H9 (cell line): ENCODE measurements at regions not wholly inside any gene's neighbourhood (a gene's known extent, or its start where the extent isn't known, plus 50 kb on each side); places are given as distances from the start of the nearest gene placed in this dataset.

ENCODE experiments used
- DNase-seq: peaks from one replicate; pipeline ENCODE4 v3.0.0-alpha.2; 2017
- H2AFZ ChIP-seq: one replicate; pipeline ENCODE4 v1.6.1; 2013; ENCODE audit warnings: mild to moderate bottlenecking, low read length, control low read depth, moderate library complexity
- H2AK5ac ChIP-seq: 2 replicates; pipeline ENCODE4 v1.6.1; 2013; ENCODE audit warnings: low read length, control low read depth, mixed read lengths; ENCODE audit not compliant: insufficient read length
- H2BK120ac ChIP-seq: one replicate; pipeline ENCODE4 v1.6.1; 2013; ENCODE audit warnings: low read depth, mild to moderate bottlenecking, low read length, control low read depth, inconsistent platforms; ENCODE audit not compliant: poor library complexity, severe bottlenecking
- H2BK12ac ChIP-seq: 2 replicates; pipeline ENCODE4 v1.6.1; 2013; ENCODE audit warnings: low read length, control low read depth, mixed read lengths, low read depth; ENCODE audit not compliant: insufficient read length
- H2BK15ac ChIP-seq: 2 replicates; pipeline ENCODE4 v1.6.1; 2013; ENCODE audit warnings: low read depth, low read length, control low read depth
- H2BK20ac ChIP-seq: one replicate; pipeline ENCODE4 v1.6.1; 2013; ENCODE audit warnings: low read depth, mild to moderate bottlenecking, low read length, control low read depth, inconsistent platforms; ENCODE audit not compliant: poor library complexity, severe bottlenecking
- H2BK5ac ChIP-seq: 2 replicates; pipeline ENCODE4 v1.6.1; 2013; ENCODE audit warnings: low read length, control low read depth, mixed read lengths; ENCODE audit not compliant: insufficient read length
- H3K14ac ChIP-seq: 2 replicates; pipeline ENCODE4 v1.6.1; 2013; ENCODE audit warnings: low read length, control low read depth; ENCODE audit not compliant: insufficient read depth
- H3K18ac ChIP-seq: 2 replicates; pipeline ENCODE4 v1.6.1; 2013; ENCODE audit warnings: low read depth, mild to moderate bottlenecking, mixed read lengths, low read length, control low read depth; ENCODE audit not compliant: insufficient read length
- H3K23ac ChIP-seq: 2 replicates; pipeline ENCODE4 v1.6.1; 2013; ENCODE audit warnings: low read length, control low read depth, mixed read lengths, low read depth; ENCODE audit not compliant: insufficient read length
- H3K23me2 ChIP-seq: 2 replicates; pipeline ENCODE4 v1.6.1; 2013; ENCODE audit warnings: low read depth, mild to moderate bottlenecking, mixed read lengths, low read length, control low read depth; ENCODE audit not compliant: insufficient read length, poor library complexity, severe bottlenecking
- H3K27ac ChIP-seq: 2 replicates; pipeline ENCODE4 v1.5.1; 2013; ENCODE audit warnings: low read length, control low read depth, mixed read lengths, low read depth; ENCODE audit not compliant: insufficient read length
- H3K27me3 ChIP-seq: 2 replicates; pipeline ENCODE4 v1.6.1; 2013; ENCODE audit warnings: low read length, control low read depth, inconsistent platforms; ENCODE audit not compliant: insufficient read depth
- H3K4ac ChIP-seq: 2 replicates; pipeline ENCODE4 v1.6.1; 2013; ENCODE audit warnings: low read depth, mild to moderate bottlenecking, control low read depth, inconsistent platforms, low read length, moderate library complexity
- H3K4me1 ChIP-seq: 2 replicates; pipeline ENCODE4 v1.6.1; 2013; ENCODE audit warnings: low read length, control low read depth, inconsistent platforms; ENCODE audit not compliant: insufficient read depth
- H3K4me2 ChIP-seq: 2 replicates; pipeline ENCODE4 v1.6.1; 2013; ENCODE audit warnings: low read length, control low read depth, mixed read lengths; ENCODE audit not compliant: insufficient read length, insufficient read depth
- H3K56ac ChIP-seq: 2 replicates; pipeline ENCODE4 v1.6.1; 2013; ENCODE audit warnings: low read depth, mild to moderate bottlenecking, mixed read lengths, low read length, control low read depth; ENCODE audit not compliant: insufficient read length
- H3K79me1 ChIP-seq: 2 replicates; pipeline ENCODE4 v1.6.1; 2013; ENCODE audit warnings: low read depth, mild to moderate bottlenecking, moderate library complexity, low read length, control low read depth, inconsistent platforms; ENCODE audit not compliant: insufficient read depth, poor library complexity, severe bottlenecking
- H3K79me2 ChIP-seq: 2 replicates; pipeline ENCODE4 v1.6.1; 2013; ENCODE audit warnings: low read length, control low read depth, inconsistent platforms; ENCODE audit not compliant: insufficient read depth
- H3K9ac ChIP-seq: 2 replicates; pipeline ENCODE4 v1.6.1; 2013; ENCODE audit warnings: low read length, control low read depth, mixed read lengths; ENCODE audit not compliant: insufficient read length; ENCODE audit errors: extremely low read depth
- H3K9me3 ChIP-seq: one replicate; pipeline ENCODE4 v1.6.1; 2013; ENCODE audit warnings: low read depth, low read length, inconsistent platforms; ENCODE audit not compliant: control insufficient read depth
- H3T11ph ChIP-seq: one replicate; pipeline ENCODE4 v1.6.1; 2013; ENCODE audit warnings: mild to moderate bottlenecking, low read length, control low read depth, inconsistent platforms
- H4K20me1 ChIP-seq: one replicate; pipeline ENCODE4 v1.6.1; 2013; ENCODE audit not compliant: control insufficient read depth, insufficient read length, insufficient read depth
- H4K5ac ChIP-seq: 2 replicates; pipeline ENCODE4 v1.6.1; 2013; ENCODE audit warnings: low read depth, mild to moderate bottlenecking, mixed read lengths, low read length, control low read depth; ENCODE audit not compliant: insufficient read length
- H4K8ac ChIP-seq: replicated peaks from 2 replicates; pipeline ENCODE4 v1.6.1; 2013; ENCODE audit warnings: low read length, control low read depth, mixed read lengths, low read depth; ENCODE audit not compliant: insufficient read length
- H4K91ac ChIP-seq: 2 replicates; pipeline ENCODE4 v1.6.1; 2013; ENCODE audit warnings: low read depth, mild to moderate bottlenecking, moderate library complexity, mixed read lengths, low read length, control low read depth; ENCODE audit not compliant: insufficient read length
- H3K27ac Mint-ChIP-seq, 3 experiments: 2 replicates in 2 of 3; 3 replicates in 1 of 3; pipeline ENCODE4 v1.8.0; 2020 to 2021; ENCODE audit warnings: mixed read lengths in 3 of 3, mild to moderate bottlenecking in 1 of 3, moderate library complexity in 1 of 3
- H3K27me3 Mint-ChIP-seq: 2 replicates; pipeline ENCODE4 v1.8.0; 2021; ENCODE audit warnings: low read depth, mild to moderate bottlenecking, moderate library complexity, mixed read lengths
- H3K36me3 Mint-ChIP-seq, 3 experiments: 2 replicates in 2 of 3; 3 replicates in 1 of 3; pipeline ENCODE4 v1.8.0; 2020 to 2021; ENCODE audit warnings: low read depth in 3 of 3, mixed read lengths in 3 of 3; ENCODE audit not compliant: insufficient read depth in 1 of 3
- H3K4me1 Mint-ChIP-seq, 2 experiments: 2 replicates each; pipeline ENCODE4 v1.8.0; 2020; ENCODE audit warnings: mixed read lengths in 2 of 2
- H3K4me3 Mint-ChIP-seq, 2 experiments: 2 replicates in 1 of 2; 3 replicates in 1 of 2; pipeline ENCODE4 v1.8.0; 2020 to 2021; ENCODE audit warnings: mild to moderate bottlenecking in 2 of 2, mixed read lengths in 2 of 2, moderate library complexity in 1 of 2
- H3K9me3 Mint-ChIP-seq, 2 experiments: 2 replicates in 1 of 2; 3 replicates in 1 of 2; pipeline ENCODE4 v1.8.0; 2020; ENCODE audit warnings: mild to moderate bottlenecking in 2 of 2, mixed read lengths in 2 of 2, moderate library complexity in 1 of 2
- CTCF ChIP-seq: fragments of 200-600 bp; sonication (generic); conservative IDR thresholded peaks from 3 replicates; pipeline ENCODE4 v1.8.0; 2021; ENCODE audit warnings: antibody characterized with exemption, mild to moderate bottlenecking
- WGBS: extraction: QIAGEN DNeasy Blood & Tissue Kit; methylation state at CpG from one replicate; pipeline ENCODE4 v1.1.7; 2013; ENCODE audit warnings: missing lambda C conversion rate, low lambda C conversion rate, mixed read lengths; ENCODE audit not compliant: insufficient read length; ENCODE audit errors: extremely low coverage; 5-methylcytosine and 5-hydroxymethylcytosine counted together

DNA sequence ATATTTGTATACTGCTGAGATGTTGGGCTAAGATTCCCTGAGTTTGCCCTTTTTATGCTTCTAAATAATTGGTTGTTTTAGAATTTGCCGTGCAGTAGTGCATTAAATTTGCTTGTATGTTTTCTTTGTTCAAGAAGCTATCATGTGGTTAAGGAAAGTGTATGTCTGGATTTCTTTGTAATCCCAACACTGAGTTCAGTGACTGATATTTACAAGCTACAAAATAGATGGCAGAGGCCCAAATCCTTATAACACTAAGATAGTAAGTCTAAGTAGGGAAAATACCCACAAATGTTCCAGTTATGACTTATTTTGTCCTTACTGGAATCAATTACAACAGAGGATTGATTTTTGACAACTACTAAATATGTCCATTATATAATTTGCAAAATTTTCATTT is 435.0 kb upstream of the KLF12 start:
- Mint-ChIP-seq H3K36me3 (no peaks in the 10 kb centered on the region), H3K27me3 (peaks cover 2% of the 10 kb centered on the region; the same call in 1 of the 2 replicates), H3K27ac (no peak overlapping the region), H3K4me3 (no peak overlapping the region), H3K9me3 (no peaks in the 10 kb centered on the region), H3K4me1 (peaks cover 4% of the 10 kb centered on the region in 2 experiments; a peak in 3 of 4 replicates)
- no peak for TF ChIP-seq CTCF
- Histone ChIP-seq H2BK20ac (no peak overlapping the region), H2BK12ac (no peak overlapping the region), H3K4ac (no peak overlapping the region), H2BK5ac (no peak overlapping the region), H3K27me3 (no peaks in the 10 kb centered on the region), H4K91ac (no peak overlapping the region), H2AK5ac (no peak overlapping the region), H3K9me3 (no peaks in the 10 kb centered on the region), H2BK120ac (no peak overlapping the region), H3K27ac (no peak overlapping the region), H3K79me1 (no peaks in the 10 kb centered on the region), H2BK15ac (no peak overlapping the region), H3K79me2 (no peaks in the 10 kb centered on the region), H3K18ac (no peak overlapping the region), H3K9ac (no peak overlapping the region), H3K23ac (no peak overlapping the region), H3K4me2 (no peak overlapping the region), H3K23me2 (no peaks in the 10 kb centered on the region), H4K5ac (no peak overlapping the region), H3T11ph (no peak overlapping the region), H3K14ac (no peak overlapping the region), H3K56ac (no peak overlapping the region), H4K20me1 (no peaks in the 10 kb centered on the region), H4K8ac (no peak overlapping the region), H2AFZ (no peak overlapping the region), H3K4me1 (no peaks in the 10 kb centered on the region)
- no CpG with 5 or more reads among the region's 1 CpG for WGBS
- DNase-seq = no peak
